ENCODE measurements at regions not wholly inside any gene's neighbourhood (a gene's known extent, or its start where the extent isn't known, plus 50 kb on each side); places are given as distances from the start of the nearest gene placed in this dataset.

DNA sequence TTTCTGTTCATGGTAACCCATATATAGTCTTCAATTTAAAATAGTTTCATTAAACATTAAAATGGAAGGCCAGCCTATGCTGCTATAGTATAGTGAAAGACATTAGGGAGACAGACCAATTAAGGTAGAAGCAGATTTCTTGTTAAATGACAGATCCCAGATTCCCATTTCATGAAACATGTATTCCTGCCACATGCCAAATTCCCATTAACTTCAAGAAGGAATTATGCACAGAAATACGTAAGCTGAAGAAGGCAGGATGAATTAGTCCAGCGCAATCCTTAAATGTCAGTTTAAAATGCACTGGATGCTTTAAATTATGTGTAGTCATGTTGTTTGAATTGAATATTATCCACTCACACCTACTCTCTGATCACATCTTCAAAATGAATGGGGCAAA, 424.9 kb downstream of the SH2D1A start:
- TF ChIP-seq, protein P1, sequence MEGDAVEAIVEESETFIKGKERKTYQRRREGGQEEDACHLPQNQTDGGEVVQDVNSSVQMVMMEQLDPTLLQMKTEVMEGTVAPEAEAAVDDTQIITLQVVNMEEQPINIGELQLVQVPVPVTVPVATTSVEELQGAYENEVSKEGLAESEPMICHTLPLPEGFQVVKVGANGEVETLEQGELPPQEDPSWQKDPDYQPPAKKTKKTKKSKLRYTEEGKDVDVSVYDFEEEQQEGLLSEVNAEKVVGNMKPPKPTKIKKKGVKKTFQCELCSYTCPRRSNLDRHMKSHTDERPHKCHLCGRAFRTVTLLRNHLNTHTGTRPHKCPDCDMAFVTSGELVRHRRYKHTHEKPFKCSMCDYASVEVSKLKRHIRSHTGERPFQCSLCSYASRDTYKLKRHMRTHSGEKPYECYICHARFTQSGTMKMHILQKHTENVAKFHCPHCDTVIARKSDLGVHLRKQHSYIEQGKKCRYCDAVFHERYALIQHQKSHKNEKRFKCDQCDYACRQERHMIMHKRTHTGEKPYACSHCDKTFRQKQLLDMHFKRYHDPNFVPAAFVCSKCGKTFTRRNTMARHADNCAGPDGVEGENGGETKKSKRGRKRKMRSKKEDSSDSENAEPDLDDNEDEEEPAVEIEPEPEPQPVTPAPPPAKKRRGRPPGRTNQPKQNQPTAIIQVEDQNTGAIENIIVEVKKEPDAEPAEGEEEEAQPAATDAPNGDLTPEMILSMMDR (conservative IDR thresholded peaks at IDR 0.05 in 1 of 2, IDR thresholded peaks at IDR 0.05 in 1 of 2; ENCODE audit: low read depth in 1 of 2, low read length in 2 of 2) = no peak
- no peak for TF ChIP-seq EZH2 (IDR thresholded peaks at IDR 0.05; ENCODE audit: low read length, missing control alignments)

Data from fibroblast of lung (primary cell).